A549 (cell line): ENCODE measurements at regions not wholly inside any gene's neighbourhood (a gene's known extent, or its start where the extent isn't known, plus 50 kb on each side); places are given as distances from the start of the nearest gene placed in this dataset.

Experiments used
- CBX2 ChIP-seq: fragments of 200-600 bp; sonication (generic); IDR thresholded peaks from 2 replicates; pipeline ENCODE4 v1.6.1; 2016; ENCODE audit warnings: low read depth, mild to moderate bottlenecking, borderline replicate concordance
- CEBPB ChIP-seq, 2 experiments: fragments of >200 bp in 1 of 2; sonication (Bioruptor Twin) in 1 of 2; formaldehyde crosslinking in 1 of 2; IDR thresholded peaks; 2 replicates each; pipeline ENCODE4 v1.6.1; 2012 to 2016
- CTCF ChIP-seq: fragments of >200 bp; sonication (Bioruptor Twin); formaldehyde crosslinking; IDR thresholded peaks from 3 replicates; pipeline ENCODE4 v1.5.1; 2016
- FOSL2 ChIP-seq, 2 experiments: fragments of 450-650 bp in 1 of 2; fragments of >200 bp in 1 of 2; sonication (Bioruptor Twin) in 1 of 2; formaldehyde crosslinking; IDR thresholded peaks; 2 replicates each; pipeline versions ENCODE4 v1.5.0 to v1.6.1; 2016 to 2020; ENCODE audit warnings: mild to moderate bottlenecking in 1 of 2, moderate library complexity in 1 of 2
- HDAC2 ChIP-seq: fragments of 200-600 bp; sonication (generic); IDR thresholded peaks from 2 replicates; pipeline ENCODE4 v1.6.1; 2016
- JUNB ChIP-seq: fragments of >200 bp; sonication (Bioruptor Twin); formaldehyde crosslinking; IDR thresholded peaks from 2 replicates; pipeline ENCODE4 v1.6.1; 2016
- KDM1A ChIP-seq: fragments of 200-600 bp; sonication (generic); IDR thresholded peaks from 2 replicates; pipeline ENCODE4 v1.6.1; 2016; ENCODE audit warnings: low read depth, mild to moderate bottlenecking
- MAX ChIP-seq: IDR thresholded peaks from 2 replicates; pipeline ENCODE4 v1.6.1; 2012
- NPAS2 ChIP-seq: fragments of 250-450 bp; sonication (Bioruptor Pico); IDR thresholded peaks from 2 replicates; pipeline ENCODE4 v1.8.0; 2022; ENCODE audit warnings: mild to moderate bottlenecking, moderate library complexity, borderline replicate concordance
- POLR2A ChIP-seq: IDR thresholded peaks from 2 replicates; pipeline ENCODE4 v1.6.1; 2012; ENCODE audit warnings: mild to moderate bottlenecking, low read length
- SREBF2 ChIP-seq: fragments of 450-650 bp; IDR thresholded peaks from 2 replicates; pipeline ENCODE4 v1.6.1; 2014; ENCODE audit warnings: mild to moderate bottlenecking, moderate library complexity
- TP53 ChIP-seq: fragments of 250-450 bp; sonication (Bioruptor Pico); IDR thresholded peaks from 2 replicates; pipeline ENCODE4 v1.5.0; 2021; ENCODE audit warnings: mild to moderate bottlenecking, moderate library complexity
- ZC3H11A ChIP-seq: fragments of 450-650 bp; IDR thresholded peaks from 2 replicates; pipeline ENCODE4 v1.6.1; 2014; ENCODE audit warnings: antibody characterized with exemption, mild to moderate bottlenecking
- TF ChIP-seq, protein P1 (sequence below): fragments of 450-650 bp; IDR thresholded peaks from 2 replicates; pipeline ENCODE4 v1.6.1; 2014; ENCODE audit warnings: antibody characterized with exemption

DNA sequence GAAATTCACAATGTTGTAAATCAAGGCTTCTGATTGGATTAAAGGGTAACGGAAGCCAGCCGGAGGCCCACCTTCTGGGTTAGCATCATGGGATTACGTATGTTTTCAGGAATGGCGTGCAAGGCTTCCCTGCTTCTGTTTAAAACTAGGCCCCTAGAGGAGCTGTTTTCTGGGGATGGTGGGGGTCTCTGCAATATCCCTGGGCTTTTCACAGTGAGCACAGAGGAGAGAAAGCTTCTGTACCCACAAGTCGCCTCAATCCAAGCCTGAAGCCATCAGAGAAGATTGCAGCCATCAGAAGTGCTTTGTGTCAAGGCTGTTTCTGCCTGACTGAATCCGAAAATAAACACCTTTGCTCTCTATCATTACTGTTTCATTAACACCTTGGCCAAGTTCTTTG, 226.9 kb upstream of the SMIM21 start:
- TF ChIP-seq ZC3H11A (no peak), JUNB (no peak), SREBF2 (no peak), POLR2A (no peak), FOSL2 (IDR thresholded peaks at IDR 0.05) (no peak), FOSL2 (CRISPR knock-in tag; IDR thresholded peaks at IDR 0.05) (no peak), CTCF (no peak), KDM1A (no peak), HDAC2 (no peak), TP53 (CRISPR knock-in tag) (no peak), NPAS2 (CRISPR knock-in tag) (no peak), CEBPB (IDR thresholded peaks at IDR 0.05) (no peak), MAX (no peak), CBX2 (no peak)
- TF ChIP-seq, protein P1, sequence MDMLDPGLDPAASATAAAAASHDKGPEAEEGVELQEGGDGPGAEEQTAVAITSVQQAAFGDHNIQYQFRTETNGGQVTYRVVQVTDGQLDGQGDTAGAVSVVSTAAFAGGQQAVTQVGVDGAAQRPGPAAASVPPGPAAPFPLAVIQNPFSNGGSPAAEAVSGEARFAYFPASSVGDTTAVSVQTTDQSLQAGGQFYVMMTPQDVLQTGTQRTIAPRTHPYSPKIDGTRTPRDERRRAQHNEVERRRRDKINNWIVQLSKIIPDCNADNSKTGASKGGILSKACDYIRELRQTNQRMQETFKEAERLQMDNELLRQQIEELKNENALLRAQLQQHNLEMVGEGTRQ, result no peak
